HEK293T (cell line): ENCODE measurements at regions not wholly inside any gene's neighbourhood (a gene's known extent, or its start where the extent isn't known, plus 50 kb on each side); places are given as distances from the start of the nearest gene placed in this dataset.
"Not testable (repeated sequence)": the region's sequence is repeated elsewhere in the genome, so short reads cannot be mapped to it uniquely, and the experiment has no call there.

Source experiments
- ARNT ChIP-seq: fragments of 450-650 bp; IDR thresholded peaks from 2 replicates; pipeline ENCODE4 v1.6.1; 2017; ENCODE audit warnings: mild to moderate bottlenecking
- BHLHE40 ChIP-seq: fragments of 450-650 bp; IDR thresholded peaks from 2 replicates; pipeline ENCODE4 v1.6.1; 2016; ENCODE audit warnings: mild to moderate bottlenecking, moderate library complexity, borderline replicate concordance
- ELF4 ChIP-seq: fragments of 450-650 bp; IDR thresholded peaks from 2 replicates; pipeline ENCODE4 v1.6.1; 2017; ENCODE audit warnings: antibody characterized with exemption
- FOXA1 ChIP-seq: fragments of 450-650 bp; IDR thresholded peaks from 2 replicates; pipeline ENCODE4 v1.6.1; 2016; ENCODE audit warnings: mild to moderate bottlenecking
- FOXK2 ChIP-seq: fragments of 450-650 bp; IDR thresholded peaks from 2 replicates; pipeline ENCODE4 v1.6.1; 2016; ENCODE audit warnings: mild to moderate bottlenecking
- HDGF ChIP-seq: fragments of 450-650 bp; IDR thresholded peaks from 2 replicates; pipeline ENCODE4 v1.6.1; 2017; ENCODE audit warnings: antibody characterized with exemption, borderline replicate concordance
- LEF1 ChIP-seq: fragments of 450-650 bp; IDR thresholded peaks from 2 replicates; pipeline ENCODE4 v1.6.1; 2017; ENCODE audit warnings: mild to moderate bottlenecking, borderline replicate concordance
- NFRKB ChIP-seq: fragments of 450-650 bp; IDR thresholded peaks from 2 replicates; pipeline ENCODE4 v1.6.1; 2016; ENCODE audit warnings: mild to moderate bottlenecking, moderate library complexity
- SP1 ChIP-seq: fragments of 450-650 bp; IDR thresholded peaks from 2 replicates; pipeline ENCODE4 v1.6.1; 2017
- TARDBP ChIP-seq: fragments of 450-650 bp; IDR thresholded peaks from 2 replicates; pipeline ENCODE4 v1.6.1; 2016
- ZNF384 ChIP-seq: fragments of 450-650 bp; IDR thresholded peaks from 2 replicates; pipeline ENCODE4 v1.6.1; 2016
- TF ChIP-seq, protein P1 (sequence below): fragments of 450-650 bp; IDR thresholded peaks from 2 replicates; pipeline ENCODE4 v1.6.1; 2016

DNA sequence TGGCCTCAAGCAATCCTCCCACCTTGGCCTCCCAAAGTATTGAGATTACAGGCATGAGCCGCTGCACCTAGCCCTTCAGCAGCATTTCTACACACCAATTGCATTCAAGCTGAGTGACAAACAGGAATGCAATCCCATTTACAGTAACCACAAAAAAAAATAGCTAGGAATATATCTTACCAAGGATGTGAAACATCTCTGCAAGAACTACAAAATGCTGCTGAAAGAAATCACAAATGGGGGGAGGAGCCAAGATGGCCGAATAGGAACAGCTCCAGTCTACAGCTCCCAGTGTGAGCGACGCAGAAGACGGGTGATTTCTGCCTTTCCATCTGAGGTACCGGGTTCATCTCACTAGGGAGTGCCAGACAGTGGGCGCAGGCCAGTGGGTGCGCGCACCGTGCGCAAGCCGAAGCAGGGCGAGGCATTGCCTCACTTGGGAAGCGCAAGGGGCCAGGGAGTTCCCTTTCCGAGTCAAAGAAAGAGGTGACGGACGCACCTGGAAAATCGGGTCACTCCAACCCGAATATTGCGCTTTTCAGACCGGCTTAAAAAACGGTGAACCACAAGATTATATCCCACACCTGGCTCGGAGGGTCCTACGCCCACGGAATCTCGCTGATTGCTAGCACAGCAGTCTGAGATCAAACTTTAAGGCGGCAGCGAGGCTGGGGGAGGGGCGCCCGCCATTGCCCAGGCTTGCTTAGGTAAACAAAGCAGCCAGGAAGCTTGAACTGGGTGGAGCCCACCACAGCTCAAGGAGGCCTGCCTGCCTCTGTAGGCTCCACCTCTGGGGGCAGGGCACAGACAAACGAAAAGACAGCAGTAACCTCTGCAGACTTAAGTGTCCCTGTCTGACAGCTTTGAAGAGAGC, 116.1 kb upstream of the GRB10 start:
- TF ChIP-seq SP1, BHLHE40, ELF4, HDGF, NFRKB, FOXA1, FOXK2, TARDBP, ZNF384, LEF1, ARNT: not testable (repeated sequence)
- TF ChIP-seq, protein P1, sequence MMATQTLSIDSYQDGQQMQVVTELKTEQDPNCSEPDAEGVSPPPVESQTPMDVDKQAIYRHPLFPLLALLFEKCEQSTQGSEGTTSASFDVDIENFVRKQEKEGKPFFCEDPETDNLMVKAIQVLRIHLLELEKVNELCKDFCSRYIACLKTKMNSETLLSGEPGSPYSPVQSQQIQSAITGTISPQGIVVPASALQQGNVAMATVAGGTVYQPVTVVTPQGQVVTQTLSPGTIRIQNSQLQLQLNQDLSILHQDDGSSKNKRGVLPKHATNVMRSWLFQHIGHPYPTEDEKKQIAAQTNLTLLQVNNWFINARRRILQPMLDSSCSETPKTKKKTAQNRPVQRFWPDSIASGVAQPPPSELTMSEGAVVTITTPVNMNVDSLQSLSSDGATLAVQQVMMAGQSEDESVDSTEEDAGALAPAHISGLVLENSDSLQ, result not testable (repeated sequence)
